ENCODE measurements at regions not wholly inside any gene's neighbourhood (a gene's known extent, or its start where the extent isn't known, plus 50 kb on each side); places are given as distances from the start of the nearest gene placed in this dataset.

- Histone ChIP-seq H4K8ac (ENCODE audit: extremely low read depth, insufficient read depth, low read length) (no peak overlapping the region), H3K56ac (replicated peaks; ENCODE audit: insufficient read length, low read depth, low read length) (no peak overlapping the region), H3K36me3 (ENCODE audit: control insufficient read depth in 2 of 4, insufficient read depth in 4 of 4, low read length in 3 of 4) (no peaks in the 10 kb centered on the region), H2BK12ac (ENCODE audit: low read depth, low read length) (no peak overlapping the region), H3K79me2 (ENCODE audit: control insufficient read depth in 1 of 2, insufficient read depth in 2 of 2, low read length in 2 of 2) (no peaks in the 10 kb centered on the region), H3K9ac (replicated peaks in 1 of 4; ENCODE audit: extremely low read depth in 1 of 4, low read depth in 3 of 4, low read length in 3 of 4) (no peak overlapping the region), H3K4ac (replicated peaks; ENCODE audit: insufficient read length, low read depth, low read length) (no peak overlapping the region), H3K23me2 (ENCODE audit: low read depth, low read length) (no peaks in the 10 kb centered on the region), H2BK5ac (ENCODE audit: low read depth, low read length) (no peak overlapping the region), H2BK15ac (ENCODE audit: low read length) (no peak overlapping the region), H3K4me3 (ENCODE audit: extremely low read depth in 1 of 4, insufficient read depth in 2 of 4, low read depth in 3 of 4, low read length in 4 of 4) (no peak overlapping the region), H3K4me1 (replicated peaks in 1 of 4; ENCODE audit: control insufficient read depth in 3 of 4, insufficient read depth in 4 of 4, low read length in 3 of 4) (peaks cover 0 to 4% (median 2%) of the 10 kb centered on the region in 4 experiments; a peak in 2 of 7 replicates), H2AK5ac (ENCODE audit: low read depth, low read length) (no peak overlapping the region), H3K23ac (ENCODE audit: insufficient read length) (no peak overlapping the region), H2BK120ac (replicated peaks; ENCODE audit: low read depth, low read length) (no peak overlapping the region), H3K79me1 (ENCODE audit: low read depth, low read length) (no peaks in the 10 kb centered on the region), H2AFZ (ENCODE audit: low read length) (no peak overlapping the region), H3K27ac (ENCODE audit: low read depth, low read length) (no peak overlapping the region), H3K4me2 (ENCODE audit: insufficient read depth in 1 of 2, low read depth in 2 of 2, low read length in 2 of 2) (no peak overlapping the region), H3K27me3 (replicated peaks in 1 of 4; ENCODE audit: control insufficient read depth in 3 of 4, extremely low read depth in 1 of 4, insufficient read depth in 3 of 4, low read length in 3 of 4) (no peaks in the 10 kb centered on the region), H4K5ac (ENCODE audit: insufficient read length, low read depth, low read length) (no peak overlapping the region), H2BK20ac (ENCODE audit: low read length) (no peak overlapping the region), H4K20me1 (replicated peaks in 1 of 2; ENCODE audit: control insufficient read depth in 1 of 2, insufficient read depth in 2 of 2, low read length in 2 of 2) (no peaks in the 10 kb centered on the region), H3K14ac (ENCODE audit: insufficient read length) (no peak overlapping the region), H4K91ac (replicated peaks; ENCODE audit: insufficient read length, low read length) (no peak overlapping the region), H3K18ac (ENCODE audit: extremely low read depth, low read length) (no peak overlapping the region), H3K9me3 (ENCODE audit: insufficient read depth in 2 of 2, low read depth in 1 of 2, low read length in 1 of 2) (no peaks in the 10 kb centered on the region)
- no peak for DNase-seq (ENCODE audit: low read depth in 1 of 2, low spot score in 2 of 2)
- 89% methylated on average over 2 of the region's 2 CpGs; no CpG with 5 or more reads in 1 of the 2 experiments for WGBS, 2 experiments (ENCODE audit: extremely low coverage in 1 of 2, insufficient coverage in 1 of 2, insufficient read length in 1 of 2, insufficient replicate concordance in 2 of 2, low coverage in 1 of 2, low lambda C conversion rate in 2 of 2, missing lambda C conversion rate in 1 of 2)
- ChIA-PET POLR2A (ENCODE audit: partially characterized antibody) (no interaction called here), CTCF (ENCODE audit: partially characterized antibody) (interaction anchor here (1.1 kb wide), 1 partner anchor 14 kb away, joined by 3 read pairs; no protein-coding TSS in a partner anchor)
- FAIRE-seq, result no peak
- TF ChIP-seq RNF2 (IDR thresholded peaks at IDR 0.05; ENCODE audit: borderline replicate concordance, low read depth, low read length, missing control alignments, poor library complexity, severe bottlenecking) (no peak), SUZ12 (IDR thresholded peaks at IDR 0.05; ENCODE audit: low read length) (no peak), KDM5A (IDR thresholded peaks at IDR 0.05; ENCODE audit: low read length) (no peak), POLR2AphosphoS5 (IDR thresholded peaks at IDR 0.05; ENCODE audit: low read depth, low read length) (no peak), CBX5 (IDR thresholded peaks at IDR 0.05; ENCODE audit: low read depth, low read length) (no peak), YY1 (IDR thresholded peaks at IDR 0.05; ENCODE audit: low read depth, low read length) (no peak), CHD1 (IDR thresholded peaks at IDR 0.05; ENCODE audit: low read depth, low read length) (no peak), CTBP2 (IDR thresholded peaks at IDR 0.05; ENCODE audit: borderline replicate concordance, insufficient read depth, insufficient read length, low read length) (no peak), BCL11A (IDR thresholded peaks at IDR 0.05; ENCODE audit: low read depth in 2 of 2, low read length in 2 of 2) (no peak), RXRA (IDR thresholded peaks at IDR 0.05; ENCODE audit: insufficient read depth, low read depth, low read length) (no peak), FOSL1 (IDR thresholded peaks at IDR 0.05; ENCODE audit: insufficient read depth, low read depth, low read length) (no peak), EZH2 (IDR thresholded peaks at IDR 0.05; ENCODE audit: low read depth, low read length, severe bottlenecking) (no peak), HDAC2 (IDR thresholded peaks at IDR 0.05; ENCODE audit: borderline replicate concordance in 1 of 2, low read depth in 2 of 2, low read length in 2 of 2) (no peak), ATF3 (IDR thresholded peaks at IDR 0.05; ENCODE audit: insufficient read depth, low read depth, low read length) (no peak)
Observed at GRCh38 chr20:12072954-12073264, 155.2 kb downstream of the BTBD3 start.

Data from H1 (cell line).